ENCODE measurements at regions not wholly inside any gene's neighbourhood (a gene's known extent, or its start where the extent isn't known, plus 50 kb on each side); places are given as distances from the start of the nearest gene placed in this dataset.

DNA sequence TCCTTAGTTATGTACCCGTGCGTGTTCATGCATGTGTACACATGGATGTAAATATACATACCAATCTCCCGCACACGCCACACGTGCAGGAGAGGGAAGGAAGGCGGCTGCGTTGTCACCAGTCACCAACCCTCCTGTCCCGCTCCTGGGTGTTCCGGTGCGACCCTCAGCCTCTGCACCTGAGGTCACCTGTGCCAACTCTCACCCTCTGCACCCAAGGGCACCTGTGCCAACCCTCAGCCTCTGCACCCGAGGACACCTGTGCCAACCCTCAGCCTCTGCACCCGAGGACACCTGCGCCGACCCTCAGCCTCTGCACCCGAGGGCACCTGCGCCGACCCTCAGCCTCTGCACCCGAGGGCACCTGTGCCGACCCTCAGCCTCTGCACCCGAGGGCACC, 192.8 kb upstream of the SALL3 start:
- TF ChIP-seq, protein P1, sequence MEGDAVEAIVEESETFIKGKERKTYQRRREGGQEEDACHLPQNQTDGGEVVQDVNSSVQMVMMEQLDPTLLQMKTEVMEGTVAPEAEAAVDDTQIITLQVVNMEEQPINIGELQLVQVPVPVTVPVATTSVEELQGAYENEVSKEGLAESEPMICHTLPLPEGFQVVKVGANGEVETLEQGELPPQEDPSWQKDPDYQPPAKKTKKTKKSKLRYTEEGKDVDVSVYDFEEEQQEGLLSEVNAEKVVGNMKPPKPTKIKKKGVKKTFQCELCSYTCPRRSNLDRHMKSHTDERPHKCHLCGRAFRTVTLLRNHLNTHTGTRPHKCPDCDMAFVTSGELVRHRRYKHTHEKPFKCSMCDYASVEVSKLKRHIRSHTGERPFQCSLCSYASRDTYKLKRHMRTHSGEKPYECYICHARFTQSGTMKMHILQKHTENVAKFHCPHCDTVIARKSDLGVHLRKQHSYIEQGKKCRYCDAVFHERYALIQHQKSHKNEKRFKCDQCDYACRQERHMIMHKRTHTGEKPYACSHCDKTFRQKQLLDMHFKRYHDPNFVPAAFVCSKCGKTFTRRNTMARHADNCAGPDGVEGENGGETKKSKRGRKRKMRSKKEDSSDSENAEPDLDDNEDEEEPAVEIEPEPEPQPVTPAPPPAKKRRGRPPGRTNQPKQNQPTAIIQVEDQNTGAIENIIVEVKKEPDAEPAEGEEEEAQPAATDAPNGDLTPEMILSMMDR (IDR thresholded peaks at IDR 0.05): no peak
- no peak for TF ChIP-seq POLR2A (IDR thresholded peaks at IDR 0.05)
